Small intestine (tissue), 7 donors: ENCODE measurements at regions not wholly inside any gene's neighbourhood (a gene's known extent, or its start where the extent isn't known, plus 50 kb on each side); places are given as distances from the start of the nearest gene placed in this dataset.

Experiments used
- DNase-seq, 2 donors: peaks; one replicate each; pipeline versions ENCODE4 v3.0.0 to v3.0.0-alpha.2; 2013
- FAIRE-seq: peaks from 2 replicates; lab custom pipeline; 2012; peaks lifted over from hg19 to GRCh38; lab: Jason Lieb, UNC
- H3K27ac ChIP-seq, 3 donors: one replicate each; pipeline ENCODE4 v1.5.1; 2013; ENCODE audit warnings: low read length in 2 of 3, mild to moderate bottlenecking in 2 of 3, control low read depth in 1 of 3, inconsistent platforms in 1 of 3, low read depth in 1 of 3, moderate library complexity in 1 of 3
- H3K27me3 ChIP-seq, 3 donors: one replicate each; pipeline ENCODE4 v1.6.1; 2013; ENCODE audit warnings: low read length in 3 of 3, inconsistent platforms in 1 of 3; ENCODE audit not compliant: control insufficient read depth in 3 of 3, insufficient read depth in 3 of 3
- H3K36me3 ChIP-seq, 3 donors: one replicate each; pipeline ENCODE4 v1.6.1; 2013; ENCODE audit warnings: low read length in 3 of 3, inconsistent platforms in 1 of 3, low read depth in 1 of 3, mild to moderate bottlenecking in 1 of 3, moderate library complexity in 1 of 3; ENCODE audit not compliant: control insufficient read depth in 3 of 3, insufficient read depth in 2 of 3
- H3K4me1 ChIP-seq, 3 donors: one replicate each; pipeline ENCODE4 v1.6.1; 2013; ENCODE audit warnings: low read length in 2 of 3, inconsistent platforms in 1 of 3, low read depth in 1 of 3, mild to moderate bottlenecking in 1 of 3, moderate library complexity in 1 of 3; ENCODE audit not compliant: control insufficient read depth in 3 of 3, insufficient read depth in 2 of 3
- H3K4me3 ChIP-seq, 3 donors: one replicate each; pipeline ENCODE4 v1.5.1; 2013; ENCODE audit warnings: low read length in 3 of 3, control low read depth in 1 of 3, inconsistent platforms in 1 of 3, low read depth in 1 of 3, mild to moderate bottlenecking in 1 of 3, moderate library complexity in 1 of 3
- H3K9me3 ChIP-seq, 2 donors: one replicate each; pipeline ENCODE4 v1.6.1; 2013; ENCODE audit warnings: low read depth in 1 of 2, low read length in 1 of 2; ENCODE audit not compliant: control insufficient read depth in 2 of 2, insufficient read depth in 1 of 2
- WGBS, 3 donors: extraction: QIAGEN DNeasy Blood & Tissue Kit; methylation state at CpG; one replicate each; pipeline ENCODE4 v1.1.7; 2013; 5-methylcytosine and 5-hydroxymethylcytosine counted together
- donor health status: healthy with polysubstance abuse.
- donor health status: control.
- donor health status: control.
- donor health status: Bipolar disorder and iron deficiency.
- donor health status: healthy.

- FAIRE-seq (no peak), DNase-seq (no peak)
- Histone ChIP-seq H3K36me3 (no peaks in the 10 kb centered on the region), H3K9me3 (peaks cover 0 to 2% of the 10 kb centered on the region in 2 donors), H3K27ac (no peak overlapping the region), H3K27me3 (no peaks in the 10 kb centered on the region), H3K4me3 (no peak overlapping the region), H3K4me1 (no peaks in the 10 kb centered on the region)
- WGBS, 3 donors = 77 to 83% (median 82%) methylated on average over 3 of the region's 3 CpGs
These were observed 691.4 kb upstream of the NCAM2 start for GRCh38 chr21:20306836-20307235.

GRCh38 chr21:20308586-20309315 is 689.5 kb upstream of the NCAM2 start:
- Histone ChIP-seq H3K36me3 (no peaks in the 10 kb centered on the region), H3K4me3 (no peak overlapping the region), H3K4me1 (no peaks in the 10 kb centered on the region), H3K27ac (no peak overlapping the region), H3K9me3 (no peaks in the 10 kb centered on the region), H3K27me3 (no peaks in the 10 kb centered on the region)
- DNase-seq = no peak
- FAIRE-seq = no peak
- WGBS, 3 donors = 73 to 85% (median 82%) methylated on average over 6 of the region's 6 CpGs

GRCh38 chr21:20311234-20311787 is 686.9 kb upstream of the NCAM2 start:
- no peaks in the 10 kb centered on the region for H3K27me3 ChIP-seq
- H3K36me3 ChIP-seq = no peaks in the 10 kb centered on the region
- no peak overlapping the region for H3K27ac ChIP-seq
- peaks cover 0 to 3% of the 10 kb centered on the region in 2 donors for H3K9me3 ChIP-seq
- no peaks in the 10 kb centered on the region for H3K4me1 ChIP-seq
- no peak overlapping the region for H3K4me3 ChIP-seq
- WGBS, 3 donors = 67 to 81% (median 73%) methylated on average over 1 of the region's 1 CpG
- FAIRE-seq (no peak), DNase-seq (no peak)

GRCh38 chr21:20313013-20313412 is 685.2 kb upstream of the NCAM2 start:
- no peaks in the 10 kb centered on the region for H3K36me3 ChIP-seq
- H3K27ac ChIP-seq = no peak overlapping the region
- DNase-seq = no peak
- FAIRE-seq = no peak
- H3K4me1 ChIP-seq = no peaks in the 10 kb centered on the region
- 77 to 88% (median 85%) methylated on average over 3 of the region's 3 CpGs for WGBS, 3 donors
- H3K27me3 ChIP-seq = no peaks in the 10 kb centered on the region
- H3K9me3 ChIP-seq = peaks cover 0 to 3% of the 10 kb centered on the region in 2 donors
- no peak overlapping the region for H3K4me3 ChIP-seq

GRCh38 chr21:20315042-20315441 is 683.2 kb upstream of the NCAM2 start:
- Histone ChIP-seq H3K36me3 (no peaks in the 10 kb centered on the region), H3K27me3 (no peaks in the 10 kb centered on the region), H3K4me3 (no peak overlapping the region), H3K9me3 (peaks cover 0 to 3% of the 10 kb centered on the region in 2 donors), H3K27ac (no peak overlapping the region), H3K4me1 (no peaks in the 10 kb centered on the region)
- DNase-seq = no peak
- 90 to 94% (median 91%) methylated on average over 1 of the region's 1 CpG for WGBS, 3 donors
- no peak for FAIRE-seq

- H3K27ac ChIP-seq = no peak overlapping the region
- no peaks in the 10 kb centered on the region for H3K27me3 ChIP-seq
- H3K9me3 ChIP-seq = no peaks in the 10 kb centered on the region
- no peaks in the 10 kb centered on the region for H3K36me3 ChIP-seq
- DNase-seq (no peak), FAIRE-seq (no peak)
- no peaks in the 10 kb centered on the region for H3K4me1 ChIP-seq
- H3K4me3 ChIP-seq = no peak overlapping the region
- 89 to 92% (median 91%) methylated on average over 6 of the region's 6 CpGs for WGBS, 3 donors
These were observed 668.6 kb upstream of the NCAM2 start for GRCh38 chr21:20329636-20330035.

GRCh38 chr21:20330652-20331051 is 667.6 kb upstream of the NCAM2 start:
- Histone ChIP-seq H3K4me3 (no peak overlapping the region), H3K27ac (no peak overlapping the region), H3K4me1 (no peaks in the 10 kb centered on the region), H3K36me3 (no peaks in the 10 kb centered on the region), H3K27me3 (no peaks in the 10 kb centered on the region), H3K9me3 (no peaks in the 10 kb centered on the region)
- WGBS, 3 donors = 89 to 96% (median 93%) methylated on average over 3 of the region's 3 CpGs
- DNase-seq (no peak), FAIRE-seq (no peak)

- Histone ChIP-seq H3K27me3 (no peaks in the 10 kb centered on the region), H3K9me3 (no peaks in the 10 kb centered on the region), H3K4me1 (no peaks in the 10 kb centered on the region), H3K36me3 (no peaks in the 10 kb centered on the region), H3K4me3 (no peak overlapping the region), H3K27ac (no peak overlapping the region)
- 80 to 84% (median 83%) methylated on average over 2 of the region's 2 CpGs for WGBS, 3 donors
- DNase-seq = no peak
- no peak for FAIRE-seq
These were observed 663.6 kb upstream of the NCAM2 start for GRCh38 chr21:20334585-20334984.
